ENCODE measurements at regions not wholly inside any gene's neighbourhood (a gene's known extent, or its start where the extent isn't known, plus 50 kb on each side); places are given as distances from the start of the nearest gene placed in this dataset.

DNA sequence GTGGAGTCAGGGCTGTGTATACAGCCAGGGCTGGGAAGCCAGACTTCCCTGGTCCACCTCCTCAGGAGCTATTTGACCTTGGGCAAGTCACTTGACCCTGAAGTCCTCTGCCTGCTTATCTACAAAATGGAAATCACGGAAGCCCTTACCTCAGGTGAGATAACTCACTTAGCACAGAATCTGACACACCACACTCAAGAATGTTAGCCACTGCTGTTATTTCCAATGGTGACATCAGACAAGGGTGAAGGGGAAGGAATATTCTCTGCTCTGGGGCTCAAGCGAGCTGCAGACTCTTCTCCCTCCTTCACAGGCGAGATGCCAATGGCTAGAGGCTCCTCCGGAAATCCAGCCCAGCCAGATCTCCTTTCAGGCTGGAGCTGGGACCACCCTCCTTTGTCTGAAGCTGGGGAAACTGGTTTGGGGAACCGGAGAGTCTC, 189.6 kb downstream of the HAUS1 start:
- TF ChIP-seq, protein P1, sequence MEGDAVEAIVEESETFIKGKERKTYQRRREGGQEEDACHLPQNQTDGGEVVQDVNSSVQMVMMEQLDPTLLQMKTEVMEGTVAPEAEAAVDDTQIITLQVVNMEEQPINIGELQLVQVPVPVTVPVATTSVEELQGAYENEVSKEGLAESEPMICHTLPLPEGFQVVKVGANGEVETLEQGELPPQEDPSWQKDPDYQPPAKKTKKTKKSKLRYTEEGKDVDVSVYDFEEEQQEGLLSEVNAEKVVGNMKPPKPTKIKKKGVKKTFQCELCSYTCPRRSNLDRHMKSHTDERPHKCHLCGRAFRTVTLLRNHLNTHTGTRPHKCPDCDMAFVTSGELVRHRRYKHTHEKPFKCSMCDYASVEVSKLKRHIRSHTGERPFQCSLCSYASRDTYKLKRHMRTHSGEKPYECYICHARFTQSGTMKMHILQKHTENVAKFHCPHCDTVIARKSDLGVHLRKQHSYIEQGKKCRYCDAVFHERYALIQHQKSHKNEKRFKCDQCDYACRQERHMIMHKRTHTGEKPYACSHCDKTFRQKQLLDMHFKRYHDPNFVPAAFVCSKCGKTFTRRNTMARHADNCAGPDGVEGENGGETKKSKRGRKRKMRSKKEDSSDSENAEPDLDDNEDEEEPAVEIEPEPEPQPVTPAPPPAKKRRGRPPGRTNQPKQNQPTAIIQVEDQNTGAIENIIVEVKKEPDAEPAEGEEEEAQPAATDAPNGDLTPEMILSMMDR (IDR thresholded peaks at IDR 0.05; ENCODE audit: low read depth, low read length), result no peak

DNA sequence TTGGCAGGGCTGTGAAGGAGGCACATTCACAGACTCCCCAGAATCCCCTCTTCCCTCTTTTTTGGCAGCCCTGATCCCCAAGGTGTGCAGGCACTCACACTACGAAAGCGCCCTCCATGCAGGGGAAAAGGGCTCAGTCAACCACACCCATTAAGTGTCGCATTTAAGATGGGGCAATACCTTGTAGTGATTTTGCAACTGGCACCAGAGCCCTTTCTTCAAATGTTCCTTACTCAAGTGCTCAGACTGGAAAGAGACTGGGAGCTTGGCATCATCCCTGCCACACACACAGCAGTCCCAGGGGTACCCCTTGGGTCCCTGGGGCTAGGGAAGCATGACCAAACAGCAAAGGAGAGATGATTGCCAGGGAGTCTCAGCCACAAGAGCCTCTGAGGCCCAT, 190.1 kb downstream of the HAUS1 start:
- TF ChIP-seq, protein P1 (IDR thresholded peaks at IDR 0.05; ENCODE audit: low read depth, low read length), result no peak
- H3K4me3 ChIP-seq (ENCODE audit: low read depth, low read length), result no peak overlapping the region

More for the DNA sequence above, 189.6 kb downstream of the HAUS1 start:
- H3K4me3 ChIP-seq (ENCODE audit: low read depth, low read length), result no peak overlapping the region

DNA sequence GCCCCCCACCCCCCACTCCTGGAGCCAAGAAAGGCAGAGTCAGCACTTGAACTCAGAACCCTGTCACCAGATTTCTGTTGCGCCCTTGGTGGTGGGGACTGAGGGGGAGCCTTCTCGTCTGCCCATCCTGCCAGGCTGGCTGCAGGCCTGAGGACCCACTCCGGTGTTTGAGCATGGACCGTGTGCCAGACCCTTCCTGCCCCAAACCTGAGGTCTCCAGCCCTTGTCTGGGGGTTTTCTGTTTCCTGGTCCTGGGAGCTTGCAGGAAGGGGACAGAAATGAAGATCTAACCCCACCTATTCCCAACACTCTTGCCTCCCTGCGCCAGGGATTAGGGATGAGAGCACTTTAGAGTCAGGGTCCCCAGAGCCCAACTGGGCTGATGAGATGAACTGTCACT, 190.6 kb downstream of the HAUS1 start:
- no peak overlapping the region for H3K4me3 ChIP-seq (ENCODE audit: low read depth, low read length)
- TF ChIP-seq, protein P1 (IDR thresholded peaks at IDR 0.05; ENCODE audit: low read depth, low read length), result no peak

DNA sequence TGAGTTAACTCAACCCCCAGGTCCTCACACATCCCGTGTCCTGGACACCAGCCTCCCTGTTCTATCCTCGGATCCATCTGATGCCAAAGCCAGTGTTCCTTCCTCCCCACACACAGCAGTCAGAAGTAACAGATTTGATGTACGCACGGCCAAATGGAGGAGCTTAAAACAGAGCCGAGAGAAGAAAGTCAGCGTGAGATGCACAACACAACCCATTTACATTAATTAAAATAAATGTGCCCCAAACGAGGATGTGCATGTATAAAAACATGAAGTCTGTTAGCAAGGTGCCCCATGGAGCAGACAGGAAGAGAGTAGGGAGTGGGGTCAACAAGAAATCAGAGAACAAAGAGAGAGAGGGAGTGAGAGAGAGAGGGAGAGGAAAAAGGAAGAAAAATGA, 191.2 kb downstream of the HAUS1 start:
- H3K4me3 ChIP-seq (ENCODE audit: low read depth, low read length), result no peak overlapping the region
- TF ChIP-seq, protein P1 (IDR thresholded peaks at IDR 0.05; ENCODE audit: low read depth, low read length), result no peak

GRCh38 chr18:46296656-46297055, 192.5 kb downstream of the HAUS1 start:
- no peak overlapping the region for H3K4me3 ChIP-seq (ENCODE audit: low read depth, low read length)
- TF ChIP-seq, protein P1 (IDR thresholded peaks at IDR 0.05; ENCODE audit: low read depth, low read length), result no peak

DNA sequence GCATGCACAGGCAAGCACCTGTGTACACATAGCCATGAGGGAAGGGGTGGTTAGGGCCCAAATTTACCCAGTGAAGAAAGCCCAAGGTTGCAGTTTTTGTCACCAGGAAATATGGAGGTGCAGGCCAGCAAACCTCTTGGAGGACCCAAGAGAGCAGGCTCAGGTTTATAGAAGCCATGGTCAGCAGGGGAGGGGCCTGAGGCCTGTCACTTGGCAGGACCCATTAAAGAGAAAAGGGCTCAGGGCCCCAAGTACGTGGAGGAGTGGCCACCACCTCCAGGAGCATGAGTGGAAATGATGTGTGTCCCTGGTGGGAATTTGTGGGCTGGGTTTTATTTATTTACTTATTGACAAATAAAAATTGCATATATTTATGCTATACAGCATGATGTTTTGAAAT, 192.9 kb downstream of the HAUS1 start:
- no peak overlapping the region for H3K4me3 ChIP-seq (ENCODE audit: low read depth, low read length)
- TF ChIP-seq, protein P1 (IDR thresholded peaks at IDR 0.05; ENCODE audit: low read depth, low read length), result no peak

DNA sequence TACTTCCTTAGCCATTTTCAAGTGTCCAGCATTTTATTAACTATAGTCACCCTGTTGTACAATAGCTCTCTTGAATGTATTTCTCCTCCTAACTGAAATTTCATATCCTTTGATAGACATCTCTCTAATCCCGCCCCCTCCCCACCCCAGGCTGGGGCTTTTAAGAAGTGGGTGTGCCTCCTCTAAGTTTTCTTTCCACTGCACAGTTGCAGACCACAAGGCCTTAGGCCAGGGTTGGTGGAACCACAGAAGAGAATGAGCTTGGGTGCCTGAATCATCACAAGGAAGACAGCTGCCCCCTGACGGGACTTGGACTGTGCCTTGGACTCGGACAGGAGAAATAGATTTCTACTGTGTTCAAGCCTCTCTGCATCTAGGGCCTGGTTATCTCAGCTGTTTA, 193.4 kb downstream of the HAUS1 start:
- TF ChIP-seq, protein P1 (IDR thresholded peaks at IDR 0.05; ENCODE audit: low read depth, low read length), result no peak
- H3K4me3 ChIP-seq (ENCODE audit: low read depth, low read length), result no peak overlapping the region

Data from WI38 (cell line).